DOHH2 (cell line): ENCODE measurements at regions not wholly inside any gene's neighbourhood (a gene's known extent, or its start where the extent isn't known, plus 50 kb on each side); places are given as distances from the start of the nearest gene placed in this dataset.

Experiments used
- H3F3A ChIP-seq: fragments of 200-600 bp; sonication (generic), shearing (Covaris generic); 2 replicates; pipeline ENCODE4 v1.6.0; 2016; ENCODE audit warnings: antibody characterized with exemption, mild to moderate bottlenecking; ENCODE audit not compliant: control insufficient read depth, insufficient read depth
- H3K27ac ChIP-seq: fragments of 200-600 bp; sonication (generic); 2 replicates; pipeline ENCODE4 v1.5.1; 2014; ENCODE audit warnings: low read depth, mild to moderate bottlenecking, low read length, moderate library complexity
- H3K27me3 ChIP-seq: fragments of 200-600 bp; sonication (generic); 2 replicates; pipeline ENCODE4 v1.6.1; 2014; ENCODE audit warnings: mild to moderate bottlenecking, low read length, mixed read lengths; ENCODE audit not compliant: control insufficient read depth
- H3K36me3 ChIP-seq: fragments of 200-600 bp; sonication (generic); 2 replicates; pipeline ENCODE4 v1.6.1; 2014; ENCODE audit warnings: mild to moderate bottlenecking, low read length, moderate library complexity, mixed read lengths; ENCODE audit not compliant: control insufficient read depth
- H3K4me1 ChIP-seq: fragments of 200-600 bp; sonication (generic); 2 replicates; pipeline ENCODE4 v1.6.1; 2014; ENCODE audit warnings: mild to moderate bottlenecking, low read length, mixed read lengths; ENCODE audit not compliant: control insufficient read depth
- H3K4me2 ChIP-seq: fragments of 200-600 bp; sonication (generic); 2 replicates; pipeline ENCODE4 v1.6.0; 2014; ENCODE audit warnings: mild to moderate bottlenecking, low read length, moderate library complexity
- H3K4me3 ChIP-seq: fragments of 200-600 bp; sonication (generic); 2 replicates; pipeline ENCODE4 v1.5.1; 2014; ENCODE audit warnings: mild to moderate bottlenecking, low read length, mixed read lengths
- H3K79me2 ChIP-seq: fragments of 200-600 bp; sonication (generic); 2 replicates; pipeline ENCODE4 v1.6.1; 2014; ENCODE audit warnings: mild to moderate bottlenecking, low read length, mixed read lengths; ENCODE audit not compliant: control insufficient read depth
- H3K9me2 ChIP-seq: fragments of 200-600 bp; sonication (generic); replicated peaks from 2 replicates; pipeline ENCODE4 v1.6.1; 2014; ENCODE audit warnings: mild to moderate bottlenecking, low read length, mixed read lengths; ENCODE audit not compliant: control insufficient read depth
- H3K9me3 ChIP-seq: fragments of 200-600 bp; sonication (generic); 2 replicates; pipeline ENCODE4 v1.6.1; 2014; ENCODE audit warnings: antibody characterized with exemption, low read length, mixed read lengths; ENCODE audit not compliant: control insufficient read depth, insufficient read depth
- H4K20me1 ChIP-seq: fragments of 200-600 bp; sonication (generic); 2 replicates; pipeline ENCODE4 v1.6.0; 2014; ENCODE audit warnings: low read depth, mild to moderate bottlenecking, antibody characterized with exemption, low read length, moderate library complexity; ENCODE audit not compliant: control insufficient read depth, insufficient read depth
- EZH2phosphoT487 ChIP-seq: fragments of 200-600 bp; sonication (generic); IDR thresholded peaks from 2 replicates; pipeline ENCODE4 v1.6.1; 2017; ENCODE audit warnings: borderline replicate concordance, mild to moderate bottlenecking, antibody characterized with exemption, low read length, moderate library complexity, mixed read lengths
- TF ChIP-seq, protein P1 (sequence below): fragments of 200-600 bp; sonication (generic); IDR thresholded peaks from one replicate; pipeline ENCODE4 v1.5.1; 2014; ENCODE audit warnings: antibody characterized with exemption, mild to moderate bottlenecking, low read depth, low read length; ENCODE audit not compliant: poor library complexity, severe bottlenecking

DNA sequence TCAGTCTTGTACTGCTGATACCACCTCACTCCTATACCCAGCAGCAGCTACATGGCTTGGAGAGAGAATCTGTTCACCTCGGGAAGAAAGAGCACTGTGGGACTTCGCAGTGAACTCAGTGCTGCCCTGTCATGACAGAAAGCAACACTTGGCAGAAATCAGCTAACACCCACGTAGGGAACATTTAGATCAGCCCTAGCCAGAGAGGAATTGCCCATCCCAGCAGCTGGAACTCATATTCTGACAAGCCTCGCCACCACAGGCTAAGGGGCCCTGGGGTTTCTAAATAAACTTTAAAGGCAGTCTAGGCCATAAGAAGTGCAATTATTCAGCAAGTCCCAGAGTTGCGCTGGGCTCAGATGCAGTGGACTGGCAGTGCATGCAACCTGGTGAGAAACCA is 1266.8 kb downstream of the GRIK2 start:
- Histone ChIP-seq H3K4me2 (no peak overlapping the region), H3K9me2 (no peaks in the 10 kb centered on the region), H3K27ac (no peak overlapping the region), H3K36me3 (no peaks in the 10 kb centered on the region), H3F3A (no peaks in the 10 kb centered on the region), H4K20me1 (no peaks in the 10 kb centered on the region), H3K79me2 (no peaks in the 10 kb centered on the region), H3K4me3 (no peak overlapping the region), H3K4me1 (no peaks in the 10 kb centered on the region), H3K9me3 (no peaks in the 10 kb centered on the region), H3K27me3 (no peaks in the 10 kb centered on the region)
- TF ChIP-seq, protein P1, sequence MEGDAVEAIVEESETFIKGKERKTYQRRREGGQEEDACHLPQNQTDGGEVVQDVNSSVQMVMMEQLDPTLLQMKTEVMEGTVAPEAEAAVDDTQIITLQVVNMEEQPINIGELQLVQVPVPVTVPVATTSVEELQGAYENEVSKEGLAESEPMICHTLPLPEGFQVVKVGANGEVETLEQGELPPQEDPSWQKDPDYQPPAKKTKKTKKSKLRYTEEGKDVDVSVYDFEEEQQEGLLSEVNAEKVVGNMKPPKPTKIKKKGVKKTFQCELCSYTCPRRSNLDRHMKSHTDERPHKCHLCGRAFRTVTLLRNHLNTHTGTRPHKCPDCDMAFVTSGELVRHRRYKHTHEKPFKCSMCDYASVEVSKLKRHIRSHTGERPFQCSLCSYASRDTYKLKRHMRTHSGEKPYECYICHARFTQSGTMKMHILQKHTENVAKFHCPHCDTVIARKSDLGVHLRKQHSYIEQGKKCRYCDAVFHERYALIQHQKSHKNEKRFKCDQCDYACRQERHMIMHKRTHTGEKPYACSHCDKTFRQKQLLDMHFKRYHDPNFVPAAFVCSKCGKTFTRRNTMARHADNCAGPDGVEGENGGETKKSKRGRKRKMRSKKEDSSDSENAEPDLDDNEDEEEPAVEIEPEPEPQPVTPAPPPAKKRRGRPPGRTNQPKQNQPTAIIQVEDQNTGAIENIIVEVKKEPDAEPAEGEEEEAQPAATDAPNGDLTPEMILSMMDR, result no peak
- no peak for TF ChIP-seq EZH2phosphoT487

DNA sequence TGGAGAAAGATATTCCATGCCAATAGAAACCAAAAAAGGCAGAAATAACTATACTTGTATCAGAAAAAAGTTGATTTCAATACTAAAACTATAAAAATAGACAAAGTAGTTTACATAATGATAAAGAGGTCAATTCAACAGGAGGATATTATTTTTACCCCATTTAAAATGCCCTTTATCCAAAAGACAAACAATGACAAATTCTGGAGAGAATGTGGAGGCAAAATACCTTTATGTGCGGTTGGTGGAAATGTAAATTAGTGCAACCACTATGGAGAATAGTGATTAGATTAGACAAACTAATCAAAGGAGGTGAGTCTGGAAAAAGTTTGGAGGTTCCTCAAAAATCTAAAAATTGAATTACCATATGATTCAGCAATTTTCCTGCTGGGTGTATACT is 1262.3 kb downstream of the GRIK2 start:
- Histone ChIP-seq H3K27ac (no peak overlapping the region), H3K4me1 (no peaks in the 10 kb centered on the region), H3K79me2 (no peaks in the 10 kb centered on the region), H3K4me3 (no peak overlapping the region), H3F3A (no peaks in the 10 kb centered on the region), H3K36me3 (no peaks in the 10 kb centered on the region), H3K4me2 (no peak overlapping the region), H3K27me3 (no peaks in the 10 kb centered on the region), H4K20me1 (no peaks in the 10 kb centered on the region), H3K9me2 (no peaks in the 10 kb centered on the region), H3K9me3 (no peaks in the 10 kb centered on the region)
- no peak for TF ChIP-seq EZH2phosphoT487
- TF ChIP-seq, protein P1, result no peak

DNA sequence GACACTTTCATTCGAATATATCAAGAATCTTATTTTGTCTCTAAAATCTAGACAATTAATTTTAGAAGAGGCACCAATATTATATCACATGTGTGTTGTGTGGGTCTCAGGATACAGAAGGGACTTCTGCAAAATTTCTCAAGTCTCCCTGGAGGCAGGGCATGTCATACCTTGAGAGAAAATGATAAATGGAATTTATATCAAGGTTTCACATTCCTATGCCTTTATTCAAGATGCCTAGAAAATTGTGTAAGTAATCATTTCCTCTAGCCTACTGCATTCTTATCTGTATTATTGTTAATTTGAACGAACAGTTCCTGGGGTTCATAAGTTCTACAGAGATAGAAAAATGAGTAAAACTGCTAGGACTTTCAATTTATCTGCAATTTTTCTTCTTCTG is 1247.9 kb downstream of the GRIK2 start:
- Histone ChIP-seq H3K4me1 (no peaks in the 10 kb centered on the region), H3K9me2 (no peaks in the 10 kb centered on the region), H3K27me3 (no peaks in the 10 kb centered on the region), H4K20me1 (no peaks in the 10 kb centered on the region), H3K4me3 (no peak overlapping the region), H3K4me2 (no peak overlapping the region), H3F3A (no peaks in the 10 kb centered on the region), H3K27ac (no peak overlapping the region), H3K9me3 (no peaks in the 10 kb centered on the region), H3K36me3 (no peaks in the 10 kb centered on the region), H3K79me2 (no peaks in the 10 kb centered on the region)
- TF ChIP-seq EZH2phosphoT487, result no peak
- TF ChIP-seq, protein P1, result no peak

DNA sequence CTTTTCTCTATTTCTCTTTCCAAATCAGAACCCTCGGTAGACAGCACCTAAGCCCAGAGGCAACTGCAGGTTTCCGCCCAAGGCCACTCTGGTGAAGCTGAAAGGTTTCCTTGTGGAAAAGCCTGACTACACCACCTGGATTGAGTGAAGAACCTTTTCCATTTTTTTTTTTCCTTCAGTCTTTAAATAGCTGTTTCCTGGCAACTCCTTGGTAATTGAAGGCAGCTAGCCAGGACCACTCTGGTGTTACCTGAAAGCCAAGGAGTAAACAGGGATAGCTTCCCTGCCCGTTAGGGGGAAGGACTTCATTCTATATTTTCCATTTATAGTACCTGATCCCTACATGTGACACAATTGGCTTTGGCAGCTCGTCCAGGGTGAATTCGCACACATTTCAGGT is 1238.4 kb downstream of the GRIK2 start:
- Histone ChIP-seq H4K20me1 (no peaks in the 10 kb centered on the region), H3K9me2 (no peaks in the 10 kb centered on the region), H3K79me2 (no peaks in the 10 kb centered on the region), H3K36me3 (no peaks in the 10 kb centered on the region), H3F3A (no peaks in the 10 kb centered on the region), H3K4me2 (no peak overlapping the region), H3K4me3 (no peak overlapping the region), H3K27ac (no peak overlapping the region), H3K4me1 (no peaks in the 10 kb centered on the region), H3K27me3 (no peaks in the 10 kb centered on the region), H3K9me3 (peaks cover 5% of the 10 kb centered on the region; the same call in 1 of the 2 replicates)
- TF ChIP-seq, protein P1, result no peak
- TF ChIP-seq EZH2phosphoT487, result no peak
